Activated B cell treated with CpG ODN at 0.5 μM for 24 hours (primary cell): ENCODE measurements at regions not wholly inside any gene's neighbourhood (a gene's known extent, or its start where the extent isn't known, plus 50 kb on each side); places are given as distances from the start of the nearest gene placed in this dataset.

Source experiments
- ATAC-seq: fragments of 200-7000 bp; cut with Tn5 transposase; one replicate; pipeline ENCODE4 v1.10.0; 2021; ENCODE audit warnings: low read depth, mild to moderate bottlenecking, moderate library complexity
- CTCF ChIA-PET: fragments of 350-600 bp; sonication (Branson Sonifier 250); formaldehyde crosslinking; loops from one replicate; lab custom pipeline; 2021; ENCODE audit warnings: antibody characterized with exemption; lab: Charles Lee
- POLR2A ChIA-PET: fragments of 350-600 bp; sonication (Branson Sonifier 250); formaldehyde crosslinking; loops from one replicate; lab custom pipeline; 2021; ENCODE audit warnings: antibody characterized with exemption; lab: Charles Lee
- DNase-seq: peaks from one replicate; pipeline ENCODE4 v3.0.0; 2022
- H3K27ac Mint-ChIP-seq: one replicate; pipeline ENCODE4 v1.8.0; 2020; ENCODE audit warnings: mixed read lengths
- H3K27me3 Mint-ChIP-seq: one replicate; pipeline ENCODE4 v1.8.0; 2021; ENCODE audit warnings: mixed read lengths
- H3K36me3 Mint-ChIP-seq: one replicate; pipeline ENCODE4 v1.8.0; 2021; ENCODE audit warnings: low read depth, mixed read lengths
- H3K4me1 Mint-ChIP-seq: one replicate; pipeline ENCODE4 v1.8.0; 2021; ENCODE audit warnings: mixed read lengths
- H3K4me3 Mint-ChIP-seq: one replicate; pipeline ENCODE4 v1.8.0; 2020; ENCODE audit warnings: mild to moderate bottlenecking, mixed read lengths
- H3K9me3 Mint-ChIP-seq: one replicate; pipeline ENCODE4 v1.8.0; 2020; ENCODE audit warnings: mixed read lengths
- intact Hi-C: fragments of 100-400 bp; cut with micrococcal nuclease; formaldehyde crosslinking; loops from one replicate; pipeline ENCODE4 v1.15.1; 2024
- TF ChIP-seq, protein P1 (sequence below): fragments of 200-600 bp; IDR thresholded peaks from one replicate; pipeline ENCODE4 v1.8.0; 2022; ENCODE audit warnings: antibody characterized with exemption, mild to moderate bottlenecking

GRCh38 chr4:174170906-174171305 lies 112.6 kb downstream of the FBXO8 start:
- TF ChIP-seq, protein P1, sequence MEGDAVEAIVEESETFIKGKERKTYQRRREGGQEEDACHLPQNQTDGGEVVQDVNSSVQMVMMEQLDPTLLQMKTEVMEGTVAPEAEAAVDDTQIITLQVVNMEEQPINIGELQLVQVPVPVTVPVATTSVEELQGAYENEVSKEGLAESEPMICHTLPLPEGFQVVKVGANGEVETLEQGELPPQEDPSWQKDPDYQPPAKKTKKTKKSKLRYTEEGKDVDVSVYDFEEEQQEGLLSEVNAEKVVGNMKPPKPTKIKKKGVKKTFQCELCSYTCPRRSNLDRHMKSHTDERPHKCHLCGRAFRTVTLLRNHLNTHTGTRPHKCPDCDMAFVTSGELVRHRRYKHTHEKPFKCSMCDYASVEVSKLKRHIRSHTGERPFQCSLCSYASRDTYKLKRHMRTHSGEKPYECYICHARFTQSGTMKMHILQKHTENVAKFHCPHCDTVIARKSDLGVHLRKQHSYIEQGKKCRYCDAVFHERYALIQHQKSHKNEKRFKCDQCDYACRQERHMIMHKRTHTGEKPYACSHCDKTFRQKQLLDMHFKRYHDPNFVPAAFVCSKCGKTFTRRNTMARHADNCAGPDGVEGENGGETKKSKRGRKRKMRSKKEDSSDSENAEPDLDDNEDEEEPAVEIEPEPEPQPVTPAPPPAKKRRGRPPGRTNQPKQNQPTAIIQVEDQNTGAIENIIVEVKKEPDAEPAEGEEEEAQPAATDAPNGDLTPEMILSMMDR = no peak
- Mint-ChIP-seq H3K27ac (no peak overlapping the region), H3K9me3 (no peaks in the 10 kb centered on the region), H3K27me3 (peaks cover 5% of the 10 kb centered on the region), H3K4me1 (no peaks in the 10 kb centered on the region), H3K36me3 (no peaks in the 10 kb centered on the region), H3K4me3 (no peak overlapping the region)
- ChIA-PET CTCF (no interaction called here), POLR2A (no interaction called here)
- DNase-seq (no peak), ATAC-seq (no peak)
- intact Hi-C loops = no loop called here

GRCh38 chr4:174170091-174170490 lies 113.4 kb downstream of the FBXO8 start:
- Mint-ChIP-seq H3K9me3 (no peaks in the 10 kb centered on the region), H3K36me3 (no peaks in the 10 kb centered on the region), H3K27ac (no peak overlapping the region), H3K4me3 (no peak overlapping the region), H3K4me1 (no peaks in the 10 kb centered on the region), H3K27me3 (peaks cover 5% of the 10 kb centered on the region)
- TF ChIP-seq, protein P1 = no peak
- intact Hi-C loops = no loop called here
- ChIA-PET CTCF (no interaction called here), POLR2A (no interaction called here)
- ATAC-seq = no peak
- DNase-seq = no peak

DNA sequence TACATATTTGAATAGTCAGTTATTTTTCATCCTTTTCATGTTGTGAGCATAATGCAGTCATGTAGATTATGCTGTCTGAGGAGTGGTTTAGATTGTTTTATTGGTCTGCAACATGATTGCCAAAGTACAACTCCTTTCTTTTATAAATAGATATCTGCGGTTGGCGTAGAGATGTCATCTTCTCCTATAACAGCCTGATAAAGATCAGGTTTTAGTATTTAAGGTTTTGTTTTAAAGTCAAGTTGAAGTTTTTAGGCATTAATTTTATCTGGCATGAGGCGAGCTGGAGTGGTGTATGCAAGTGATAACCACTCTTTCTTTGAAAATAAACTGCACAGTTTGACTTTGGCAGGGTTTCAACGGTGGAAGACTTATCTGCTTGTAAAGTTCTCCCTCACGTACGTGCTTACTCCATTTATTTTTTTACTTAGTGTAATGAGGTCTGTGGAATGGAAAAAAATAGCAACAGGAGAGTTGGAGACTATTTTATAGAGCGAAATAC lies 126.3 kb downstream of the FBXO8 start:
- intact Hi-C loops = loop anchor here (2.0 to 5.0 kb wide), 2 partner anchors 740 to 838 kb away; no protein-coding TSS in a partner anchor
- H3K4me3 Mint-ChIP-seq = no peak overlapping the region
- CTCF ChIA-PET = no interaction called here

DNA sequence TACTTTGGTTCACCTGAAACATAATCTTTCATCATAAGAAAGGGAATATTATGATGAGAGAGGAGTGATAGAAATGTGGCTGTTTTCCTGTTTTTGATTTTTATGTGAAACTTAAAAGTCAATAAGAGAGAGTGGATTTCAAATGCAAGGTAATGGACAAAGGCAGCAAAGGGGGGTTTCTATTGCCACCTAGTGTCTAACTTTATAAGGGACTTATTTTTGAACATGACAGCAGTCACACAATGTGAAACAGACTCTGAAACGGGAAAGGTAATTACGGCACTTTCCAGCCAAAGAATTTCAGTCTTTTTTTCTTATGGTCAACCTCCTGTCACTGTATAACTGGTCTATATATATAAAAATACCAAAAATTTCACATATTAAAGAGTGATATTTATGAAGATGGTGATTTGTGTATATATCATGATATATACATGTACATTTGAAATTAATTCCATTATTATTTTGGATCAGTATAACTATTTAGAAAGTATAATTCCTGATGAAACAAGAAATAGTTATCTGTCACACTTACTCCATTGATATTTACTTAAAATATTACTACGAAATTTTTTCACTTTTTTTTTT lies 127.1 kb downstream of the FBXO8 start:
- H3K27me3 Mint-ChIP-seq = peaks cover 11% of the 10 kb centered on the region
- ATAC-seq = no peak
- DNase-seq = no peak
- no peak overlapping the region for H3K4me3 Mint-ChIP-seq
- TF ChIP-seq, protein P1 = no peak
- POLR2A ChIA-PET = no interaction called here
- CTCF ChIA-PET = no interaction called here
- no peaks in the 10 kb centered on the region for H3K9me3 Mint-ChIP-seq
- H3K27ac Mint-ChIP-seq = no peak overlapping the region
- intact Hi-C loops = loop anchor here (1.0 to 5.0 kb wide), 3 partner anchors 739 to 1143 kb away; no protein-coding TSS in a partner anchor
- H3K4me1 Mint-ChIP-seq = no peaks in the 10 kb centered on the region
- H3K36me3 Mint-ChIP-seq = no peaks in the 10 kb centered on the region

More for the DNA sequence above, 126.3 kb downstream of the FBXO8 start:
- Mint-ChIP-seq H3K27ac (no peak overlapping the region), H3K27me3 (peaks cover 11% of the 10 kb centered on the region), H3K9me3 (no peaks in the 10 kb centered on the region), H3K36me3 (no peaks in the 10 kb centered on the region), H3K4me1 (no peaks in the 10 kb centered on the region)
- no peak for ATAC-seq
- no peak for DNase-seq
- POLR2A ChIA-PET = no interaction called here
- TF ChIP-seq, protein P1 = no peak

DNA sequence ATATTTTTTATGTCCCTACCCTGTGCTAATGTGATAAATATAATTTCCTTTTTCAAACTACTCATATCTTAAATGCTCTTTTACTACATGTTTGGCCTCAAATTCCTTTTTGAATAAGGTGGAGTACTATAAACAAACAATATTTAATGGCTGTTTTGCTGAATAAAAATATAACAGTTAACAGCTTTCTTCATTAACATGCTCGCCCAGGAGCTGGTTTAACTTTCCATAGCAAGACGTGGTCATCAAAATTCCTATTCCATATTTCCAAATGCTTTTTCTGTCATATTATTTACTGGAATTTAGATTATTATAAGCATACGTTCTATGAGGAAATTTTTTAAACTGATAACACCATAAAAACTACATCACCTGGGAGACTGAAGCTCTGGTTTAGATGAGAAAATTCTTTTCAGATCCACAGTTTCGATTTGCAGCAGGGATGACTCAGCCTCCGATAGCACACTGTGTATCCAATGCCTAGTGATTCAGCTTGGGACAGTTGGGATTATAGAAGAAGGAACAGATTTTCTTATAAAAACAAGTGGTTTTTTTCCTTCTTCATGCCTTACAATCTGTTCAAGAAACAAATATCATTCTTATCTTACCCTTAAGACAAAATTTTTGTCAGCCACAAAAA lies 129.1 kb downstream of the FBXO8 start:
- Mint-ChIP-seq H3K36me3 (no peaks in the 10 kb centered on the region), H3K27me3 (peaks cover 11% of the 10 kb centered on the region), H3K27ac (no peak overlapping the region), H3K9me3 (no peaks in the 10 kb centered on the region), H3K4me1 (no peaks in the 10 kb centered on the region), H3K4me3 (no peak overlapping the region)
- ChIA-PET CTCF (no interaction called here), POLR2A (no interaction called here)
- ATAC-seq = no peak
- no peak for DNase-seq
- intact Hi-C loops = no loop called here
- TF ChIP-seq, protein P1 = no peak
